SK-N-SH (cell line): ENCODE measurements at regions not wholly inside any gene's neighbourhood (a gene's known extent, or its start where the extent isn't known, plus 50 kb on each side); places are given as distances from the start of the nearest gene placed in this dataset.

Experiments
- CTCF ChIA-PET: fragments of 300-600, 350-600 bp; formaldehyde crosslinking; extraction: SDS; loops from one replicate; lab custom pipeline; 2021; lab: Yijun Ruan, JAX
- POLR2A ChIA-PET: fragments of 350-600 bp; sonication (Branson Sonifier 250); formaldehyde crosslinking; extraction: SDS; loops from one replicate; lab custom pipeline; 2020; ENCODE audit warnings: antibody characterized with exemption, inconsistent platforms; lab: Yijun Ruan, JAX
- DNase-seq: peaks from one replicate; pipeline ENCODE4 v3.0.0; 2012
- H2AFZ ChIP-seq: fragments of 200-600 bp; sonication (generic); 2 replicates; pipeline ENCODE4 v1.8.1; 2016; ENCODE audit warnings: antibody characterized with exemption, mild to moderate bottlenecking, low read depth
- H3F3A ChIP-seq: fragments of 200-600 bp; sonication (generic); replicated peaks from 2 replicates; pipeline ENCODE3; 2016; ENCODE audit warnings: antibody characterized with exemption, mild to moderate bottlenecking; ENCODE audit not compliant: insufficient read depth
- H3K27ac ChIP-seq, 2 experiments: fragments of 200-500 bp in 1 of 2; fragments of 200-600 bp in 1 of 2; sonication (Bioruptor generic) in 1 of 2; sonication (generic), shearing (Covaris generic) in 1 of 2; 2 replicates each; pipeline versions ENCODE4 v1.5.1 to v1.6.1; 2014 to 2016; ENCODE audit warnings: low read depth in 2 of 2, inconsistent platforms in 1 of 2, low read length in 1 of 2, mild to moderate bottlenecking in 1 of 2, mixed read lengths in 1 of 2
- H3K27me3 ChIP-seq: fragments of 200-600 bp; sonication (generic), shearing (Covaris generic); 2 replicates; pipeline ENCODE4 v1.6.1; 2016; ENCODE audit warnings: mixed run types; ENCODE audit not compliant: insufficient read depth
- H3K36me3 ChIP-seq, 2 experiments: fragments of 200-500 bp in 1 of 2; fragments of 200-600 bp in 1 of 2; sonication (Bioruptor generic) in 1 of 2; sonication (generic) in 1 of 2; replicated peaks in 1 of 2; 2 replicates each; pipeline versions ENCODE3 to v1.5.1; 2014 to 2016; ENCODE audit warnings: low read length in 1 of 2, mild to moderate bottlenecking in 1 of 2; ENCODE audit not compliant: insufficient read depth in 2 of 2, control insufficient read depth in 1 of 2
- H3K4me1 ChIP-seq, 2 experiments: fragments of 200-500 bp in 1 of 2; fragments of 200-600 bp in 1 of 2; sonication (Bioruptor generic) in 1 of 2; sonication (generic), shearing (Covaris generic) in 1 of 2; 2 replicates each; pipeline versions ENCODE4 v1.5.1 to v1.6.1; 2014 to 2016; ENCODE audit warnings: low read depth in 1 of 2, low read length in 1 of 2, mixed run types in 1 of 2; ENCODE audit not compliant: insufficient read depth in 2 of 2, control insufficient read depth in 1 of 2
- H3K4me2 ChIP-seq: fragments of 200-600 bp; sonication (generic), shearing (Covaris generic); 2 replicates; pipeline ENCODE4 v1.6.1; 2017; ENCODE audit warnings: mixed run types
- H3K4me3 ChIP-seq, 2 experiments: fragments of 200-500 bp in 1 of 2; fragments of 200-600 bp in 1 of 2; sonication (Bioruptor generic) in 1 of 2; sonication (generic), shearing (Covaris generic) in 1 of 2; 2 replicates each; pipeline versions ENCODE4 v1.5.1 to v1.8.1; 2014 to 2016; ENCODE audit warnings: low read depth in 2 of 2, inconsistent platforms in 1 of 2, low read length in 1 of 2, mild to moderate bottlenecking in 1 of 2, mixed read lengths in 1 of 2, moderate library complexity in 1 of 2
- H3K79me2 ChIP-seq: fragments of 200-600 bp; sonication (generic); 2 replicates; pipeline ENCODE4 v1.8.1; 2017; ENCODE audit warnings: mild to moderate bottlenecking; ENCODE audit not compliant: insufficient read depth
- H3K9ac ChIP-seq: fragments of 200-600 bp; sonication (generic); 2 replicates; pipeline ENCODE4 v1.6.1; 2017; ENCODE audit warnings: mixed run types
- H3K9me2 ChIP-seq: fragments of 200-600 bp; sonication (generic); 2 replicates; pipeline ENCODE4 v1.6.1; 2017; ENCODE audit warnings: mixed run types
- H3K9me3 ChIP-seq: fragments of 200-600 bp; sonication (generic); 2 replicates; pipeline ENCODE4 v1.6.1; 2017; ENCODE audit warnings: mixed run types, mild to moderate bottlenecking, moderate library complexity
- H4K20me1 ChIP-seq: fragments of 200-600 bp; sonication (generic); 2 replicates; pipeline ENCODE4 v1.6.1; 2017; ENCODE audit warnings: mild to moderate bottlenecking, mixed run types; ENCODE audit not compliant: insufficient read depth
- EP300 ChIP-seq, 2 experiments: IDR thresholded peaks; 2 replicates each; pipeline versions ENCODE4 v1.4.0 to v1.6.1; 2012; ENCODE audit warnings: borderline replicate concordance in 1 of 2, low read depth in 1 of 2, low read length in 1 of 2
- FOSL2 ChIP-seq: IDR thresholded peaks from 2 replicates; pipeline ENCODE4 v1.4.0; 2012; ENCODE audit warnings: low read depth, mild to moderate bottlenecking, moderate library complexity, borderline replicate concordance
- GABPA ChIP-seq: IDR thresholded peaks from 2 replicates; pipeline ENCODE4 v1.4.0; 2012; ENCODE audit warnings: low read depth, mild to moderate bottlenecking
- GATA2 ChIP-seq: sonication (generic); formaldehyde crosslinking; IDR thresholded peaks from 2 replicates; pipeline ENCODE4 v1.5.0; 2020; ENCODE audit warnings: mild to moderate bottlenecking, missing genetic modification reagents
- IRF3 ChIP-seq: fragments of 150-350 bp; IDR thresholded peaks from 2 replicates; pipeline ENCODE4 v1.6.1; 2016; ENCODE audit warnings: mild to moderate bottlenecking, low read depth, low read length
- MXI1 ChIP-seq: IDR thresholded peaks from 2 replicates; pipeline ENCODE4 v1.6.1; 2012; ENCODE audit warnings: mild to moderate bottlenecking, low read depth, low read length, improper control_type of control experiment
- NRF1 ChIP-seq: IDR thresholded peaks from 2 replicates; pipeline ENCODE4 v1.6.1; 2012; ENCODE audit warnings: low read depth, mild to moderate bottlenecking, low read length
- PBX3 ChIP-seq: IDR thresholded peaks from 2 replicates; pipeline ENCODE4; 2012
- RXRA ChIP-seq: IDR thresholded peaks from 2 replicates; pipeline ENCODE4 v1.4.0; 2012; ENCODE audit warnings: low read depth, mild to moderate bottlenecking, borderline replicate concordance
- SIN3A ChIP-seq: IDR thresholded peaks from 2 replicates; pipeline ENCODE4 v1.6.1; 2012; ENCODE audit warnings: low read depth, mild to moderate bottlenecking, low read length, moderate library complexity, borderline replicate concordance
- SMC3 ChIP-seq: IDR thresholded peaks from 2 replicates; pipeline ENCODE4 v1.6.1; 2012; ENCODE audit warnings: low read depth, low read length, improper control_type of control experiment
- TCF12 ChIP-seq: IDR thresholded peaks from 2 replicates; pipeline ENCODE4 v1.4.0; 2012
- USF2 ChIP-seq: fragments of 150-350 bp; IDR thresholded peaks from 2 replicates; pipeline ENCODE4 v1.6.1; 2017; ENCODE audit warnings: antibody characterized with exemption, low read length, low read depth, borderline replicate concordance
- ZBTB33 ChIP-seq: IDR thresholded peaks from 2 replicates; pipeline ENCODE4 v1.4.0; 2012; ENCODE audit warnings: low read depth, borderline replicate concordance
- WGBS: methylation state at CpG from one replicate; pipeline ENCODE4 v1.1.6; 2017; ENCODE audit warnings: low lambda C conversion rate; 5-methylcytosine and 5-hydroxymethylcytosine counted together

GRCh38 chr4:138572007-138572406, 329.9 kb upstream of the SLC7A11 start:
- POLR2A ChIA-PET: no interaction called here
- no peaks in the 10 kb centered on the region for H4K20me1 ChIP-seq
- H3K27ac ChIP-seq: no peak overlapping the region
- WGBS: 69% methylated on average over 2 of the region's 2 CpGs
- TF ChIP-seq NRF1: no peak
- no peak for TF ChIP-seq ZBTB33
- no peak for TF ChIP-seq IRF3
- TF ChIP-seq RXRA: no peak
- no peak for TF ChIP-seq GATA2 (CRISPR knock-in tag)
- TF ChIP-seq GABPA: no peak
- TF ChIP-seq SMC3: no peak
- no peak for TF ChIP-seq USF2
- no peak for TF ChIP-seq EP300 (IDR thresholded peaks at IDR 0.05; ENCODE audit: borderline replicate concordance in 1 of 2, low read depth in 1 of 2, low read length in 1 of 2)
- TF ChIP-seq PBX3: no peak
- TF ChIP-seq TCF12: no peak
- TF ChIP-seq MXI1: no peak
- TF ChIP-seq SIN3A: no peak
- no peak for TF ChIP-seq FOSL2
- H3K4me2 ChIP-seq: no peak overlapping the region
- no peak for DNase-seq
- CTCF ChIA-PET: no interaction called here
- H3K4me1 ChIP-seq: no peaks in the 10 kb centered on the region; a peak in 1 of 4 replicates
- no peaks in the 10 kb centered on the region for H3K9me3 ChIP-seq
- no peaks in the 10 kb centered on the region for H3K36me3 ChIP-seq
- no peaks in the 10 kb centered on the region for H3K27me3 ChIP-seq
- H3K9ac ChIP-seq: no peak overlapping the region
- H3K79me2 ChIP-seq: no peaks in the 10 kb centered on the region
- H2AFZ ChIP-seq: no peak overlapping the region
- H3K4me3 ChIP-seq: no peak overlapping the region
- peaks cover 4% of the 10 kb centered on the region for H3F3A ChIP-seq
- no peaks in the 10 kb centered on the region for H3K9me2 ChIP-seq
